G401 (cell line): ENCODE measurements at regions not wholly inside any gene's neighbourhood (a gene's known extent, or its start where the extent isn't known, plus 50 kb on each side); places are given as distances from the start of the nearest gene placed in this dataset.

Experiments
- DNase-seq: peaks from one replicate; pipeline ENCODE4 v3.0.0-alpha.2; 2015; ENCODE audit warnings: low spot score
- in situ Hi-C: cut with HindIII; loops from 2 replicates; pipeline ENCODE4 v1.10.0; 2016; ENCODE audit warnings: low sequenced_read_pairs, mixed read lengths

DNA sequence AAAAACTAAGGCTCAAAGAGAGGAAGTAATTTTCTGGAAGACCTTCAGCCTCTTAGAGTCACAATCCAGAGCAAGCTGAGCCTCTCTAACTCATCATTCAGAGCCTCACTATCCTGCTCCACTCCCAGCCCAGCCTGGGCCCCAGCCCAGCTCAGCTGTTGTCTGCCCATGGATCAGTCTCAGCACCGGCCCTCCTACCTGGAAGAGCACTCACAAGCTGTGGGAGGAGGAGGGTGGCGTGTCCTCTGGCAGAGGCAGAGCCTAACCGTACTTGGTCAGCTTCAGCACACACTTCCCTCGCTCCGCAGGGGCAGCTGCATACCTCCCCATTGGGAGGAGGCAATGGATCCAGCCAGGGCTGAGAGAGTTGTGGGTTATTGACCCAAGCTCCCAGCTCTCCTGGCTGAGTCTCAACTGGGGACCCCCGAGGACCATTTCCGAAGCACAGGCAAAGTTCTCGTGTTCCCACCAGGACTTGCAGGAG lies 66.7 kb upstream of the GPR26 start:
- in situ Hi-C loops, result no loop called here
- DNase-seq, result no peak

- in situ Hi-C loops, result no loop called here
- DNase-seq, result no peak
These were observed 66.0 kb upstream of the GPR26 start for GRCh38 chr10:123600177-123600576.

DNA sequence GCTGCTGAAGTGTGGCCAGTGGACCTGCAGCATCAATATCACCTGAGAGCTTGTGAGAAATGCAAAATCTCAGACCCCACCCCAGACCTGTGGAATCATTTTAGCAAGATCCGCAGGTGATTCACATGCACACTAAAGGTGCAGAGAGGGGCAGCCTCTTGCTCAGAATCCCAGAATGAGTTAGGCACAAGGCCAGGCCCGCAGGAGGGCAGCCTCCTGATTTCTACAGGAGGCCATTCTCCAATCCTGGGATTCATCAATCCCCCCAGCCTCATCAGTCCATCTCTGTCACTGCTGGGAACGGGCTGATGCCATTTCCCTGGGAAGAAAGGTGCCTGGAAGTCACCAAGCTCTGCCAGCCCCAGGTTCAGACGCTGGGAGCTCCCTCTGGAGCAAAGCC lies 63.0 kb upstream of the GPR26 start:
- no peak for DNase-seq
- in situ Hi-C loops, result no loop called here

GRCh38 chr10:123604506-123604905 lies 61.6 kb upstream of the GPR26 start:
- in situ Hi-C loops, result no loop called here
- no peak for DNase-seq

- DNase-seq, result no peak
- in situ Hi-C loops, result no loop called here
These were observed 60.1 kb upstream of the GPR26 start for GRCh38 chr10:123606006-123606405.

- DNase-seq, result no peak
- in situ Hi-C loops, result no loop called here
These were observed 59.2 kb upstream of the GPR26 start for GRCh38 chr10:123606955-123607354.

- in situ Hi-C loops, result no loop called here
- DNase-seq, result no peak
These were observed 58.8 kb upstream of the GPR26 start for GRCh38 chr10:123607386-123607785.

DNA sequence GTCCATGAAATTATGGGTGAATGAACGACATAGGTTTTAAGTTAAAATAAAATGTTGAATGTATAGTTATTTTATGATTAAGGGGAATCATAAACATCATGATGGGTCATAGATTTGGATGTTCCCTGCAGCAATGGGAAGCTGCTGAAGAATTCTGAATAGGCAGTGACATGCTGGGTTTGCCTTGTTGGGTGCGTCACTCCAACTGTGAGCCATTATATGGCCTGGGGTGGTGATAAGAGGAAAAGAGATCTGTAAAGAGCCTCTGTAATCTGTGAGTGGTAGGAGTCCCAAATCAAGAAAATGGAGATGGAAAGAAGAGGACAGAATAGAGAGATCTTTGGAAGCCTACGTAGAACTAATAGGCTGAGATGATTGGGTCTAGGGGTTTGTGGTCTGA lies 58.1 kb upstream of the GPR26 start:
- no peak for DNase-seq
- in situ Hi-C loops, result no loop called here

GRCh38 chr10:123611243-123611642 lies 54.9 kb upstream of the GPR26 start:
- no peak for DNase-seq
- in situ Hi-C loops, result no loop called here

DNA sequence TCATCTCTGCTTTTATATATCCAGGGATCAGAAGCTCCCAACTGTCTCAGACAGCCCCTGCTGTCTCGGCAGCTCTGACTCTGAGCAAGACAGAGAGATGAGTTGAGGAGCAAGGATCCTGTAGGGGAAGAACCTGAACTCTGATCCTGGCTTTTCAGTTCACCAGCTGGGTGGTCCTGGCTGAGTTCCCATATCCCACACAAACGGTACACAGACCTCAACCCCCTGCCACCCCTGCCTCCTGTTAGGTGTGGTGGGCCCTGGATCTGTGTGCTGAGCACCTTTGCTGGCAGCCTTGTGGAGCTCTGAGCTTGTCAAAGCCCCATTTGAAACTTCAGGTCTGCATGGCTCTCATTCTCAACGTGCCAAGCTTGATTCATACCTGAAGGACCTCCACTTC lies 54.3 kb upstream of the GPR26 start:
- in situ Hi-C loops, result no loop called here
- no peak for DNase-seq

GRCh38 chr10:123613346-123613850 lies 52.8 kb upstream of the GPR26 start:
- in situ Hi-C loops, result no loop called here
- peak; percentile 3 for DNase-seq

- in situ Hi-C loops, result no loop called here
- DNase-seq, result no peak
These were observed 51.3 kb upstream of the GPR26 start for GRCh38 chr10:123614888-123615287.
